ENCODE measurements at regions not wholly inside any gene's neighbourhood (a gene's known extent, or its start where the extent isn't known, plus 50 kb on each side); places are given as distances from the start of the nearest gene placed in this dataset.
A peak's percentile ranks its signal among the peaks of the same experiment; 100 is the strongest.

DNA sequence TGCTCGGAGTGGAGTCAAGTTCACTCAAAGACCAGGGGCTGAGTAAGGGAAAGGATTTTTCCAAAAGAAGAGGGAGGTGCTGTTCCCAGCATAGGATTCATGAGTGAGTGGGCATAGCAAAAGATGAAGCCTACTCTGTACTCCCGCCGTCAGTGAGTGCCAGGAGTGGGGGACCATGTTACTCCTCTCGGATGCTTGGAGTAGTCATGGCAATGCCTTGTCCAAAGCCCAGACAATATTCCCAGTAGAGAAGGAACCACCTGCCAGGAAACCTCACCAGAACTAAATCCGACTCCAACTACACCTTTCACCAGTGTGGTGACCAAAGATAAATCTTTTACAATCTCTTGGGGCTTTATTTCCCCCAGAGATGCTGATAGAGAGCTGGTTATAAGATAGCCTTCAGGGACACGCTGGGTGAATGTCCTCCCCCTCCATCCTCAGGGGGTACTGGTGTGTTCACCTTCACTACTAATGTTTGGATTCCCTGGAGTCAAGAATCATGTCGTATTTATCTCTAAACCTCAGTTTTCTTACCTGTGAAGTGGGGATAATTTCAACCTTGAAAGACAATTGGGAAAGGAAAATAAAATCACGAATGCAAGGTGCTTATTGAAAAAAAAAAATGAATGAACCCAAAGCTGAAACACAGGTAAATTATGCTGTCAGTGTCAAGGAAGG lies 165.2 kb downstream of the NSG2 start (continued):
- TF ChIP-seq, protein P1, sequence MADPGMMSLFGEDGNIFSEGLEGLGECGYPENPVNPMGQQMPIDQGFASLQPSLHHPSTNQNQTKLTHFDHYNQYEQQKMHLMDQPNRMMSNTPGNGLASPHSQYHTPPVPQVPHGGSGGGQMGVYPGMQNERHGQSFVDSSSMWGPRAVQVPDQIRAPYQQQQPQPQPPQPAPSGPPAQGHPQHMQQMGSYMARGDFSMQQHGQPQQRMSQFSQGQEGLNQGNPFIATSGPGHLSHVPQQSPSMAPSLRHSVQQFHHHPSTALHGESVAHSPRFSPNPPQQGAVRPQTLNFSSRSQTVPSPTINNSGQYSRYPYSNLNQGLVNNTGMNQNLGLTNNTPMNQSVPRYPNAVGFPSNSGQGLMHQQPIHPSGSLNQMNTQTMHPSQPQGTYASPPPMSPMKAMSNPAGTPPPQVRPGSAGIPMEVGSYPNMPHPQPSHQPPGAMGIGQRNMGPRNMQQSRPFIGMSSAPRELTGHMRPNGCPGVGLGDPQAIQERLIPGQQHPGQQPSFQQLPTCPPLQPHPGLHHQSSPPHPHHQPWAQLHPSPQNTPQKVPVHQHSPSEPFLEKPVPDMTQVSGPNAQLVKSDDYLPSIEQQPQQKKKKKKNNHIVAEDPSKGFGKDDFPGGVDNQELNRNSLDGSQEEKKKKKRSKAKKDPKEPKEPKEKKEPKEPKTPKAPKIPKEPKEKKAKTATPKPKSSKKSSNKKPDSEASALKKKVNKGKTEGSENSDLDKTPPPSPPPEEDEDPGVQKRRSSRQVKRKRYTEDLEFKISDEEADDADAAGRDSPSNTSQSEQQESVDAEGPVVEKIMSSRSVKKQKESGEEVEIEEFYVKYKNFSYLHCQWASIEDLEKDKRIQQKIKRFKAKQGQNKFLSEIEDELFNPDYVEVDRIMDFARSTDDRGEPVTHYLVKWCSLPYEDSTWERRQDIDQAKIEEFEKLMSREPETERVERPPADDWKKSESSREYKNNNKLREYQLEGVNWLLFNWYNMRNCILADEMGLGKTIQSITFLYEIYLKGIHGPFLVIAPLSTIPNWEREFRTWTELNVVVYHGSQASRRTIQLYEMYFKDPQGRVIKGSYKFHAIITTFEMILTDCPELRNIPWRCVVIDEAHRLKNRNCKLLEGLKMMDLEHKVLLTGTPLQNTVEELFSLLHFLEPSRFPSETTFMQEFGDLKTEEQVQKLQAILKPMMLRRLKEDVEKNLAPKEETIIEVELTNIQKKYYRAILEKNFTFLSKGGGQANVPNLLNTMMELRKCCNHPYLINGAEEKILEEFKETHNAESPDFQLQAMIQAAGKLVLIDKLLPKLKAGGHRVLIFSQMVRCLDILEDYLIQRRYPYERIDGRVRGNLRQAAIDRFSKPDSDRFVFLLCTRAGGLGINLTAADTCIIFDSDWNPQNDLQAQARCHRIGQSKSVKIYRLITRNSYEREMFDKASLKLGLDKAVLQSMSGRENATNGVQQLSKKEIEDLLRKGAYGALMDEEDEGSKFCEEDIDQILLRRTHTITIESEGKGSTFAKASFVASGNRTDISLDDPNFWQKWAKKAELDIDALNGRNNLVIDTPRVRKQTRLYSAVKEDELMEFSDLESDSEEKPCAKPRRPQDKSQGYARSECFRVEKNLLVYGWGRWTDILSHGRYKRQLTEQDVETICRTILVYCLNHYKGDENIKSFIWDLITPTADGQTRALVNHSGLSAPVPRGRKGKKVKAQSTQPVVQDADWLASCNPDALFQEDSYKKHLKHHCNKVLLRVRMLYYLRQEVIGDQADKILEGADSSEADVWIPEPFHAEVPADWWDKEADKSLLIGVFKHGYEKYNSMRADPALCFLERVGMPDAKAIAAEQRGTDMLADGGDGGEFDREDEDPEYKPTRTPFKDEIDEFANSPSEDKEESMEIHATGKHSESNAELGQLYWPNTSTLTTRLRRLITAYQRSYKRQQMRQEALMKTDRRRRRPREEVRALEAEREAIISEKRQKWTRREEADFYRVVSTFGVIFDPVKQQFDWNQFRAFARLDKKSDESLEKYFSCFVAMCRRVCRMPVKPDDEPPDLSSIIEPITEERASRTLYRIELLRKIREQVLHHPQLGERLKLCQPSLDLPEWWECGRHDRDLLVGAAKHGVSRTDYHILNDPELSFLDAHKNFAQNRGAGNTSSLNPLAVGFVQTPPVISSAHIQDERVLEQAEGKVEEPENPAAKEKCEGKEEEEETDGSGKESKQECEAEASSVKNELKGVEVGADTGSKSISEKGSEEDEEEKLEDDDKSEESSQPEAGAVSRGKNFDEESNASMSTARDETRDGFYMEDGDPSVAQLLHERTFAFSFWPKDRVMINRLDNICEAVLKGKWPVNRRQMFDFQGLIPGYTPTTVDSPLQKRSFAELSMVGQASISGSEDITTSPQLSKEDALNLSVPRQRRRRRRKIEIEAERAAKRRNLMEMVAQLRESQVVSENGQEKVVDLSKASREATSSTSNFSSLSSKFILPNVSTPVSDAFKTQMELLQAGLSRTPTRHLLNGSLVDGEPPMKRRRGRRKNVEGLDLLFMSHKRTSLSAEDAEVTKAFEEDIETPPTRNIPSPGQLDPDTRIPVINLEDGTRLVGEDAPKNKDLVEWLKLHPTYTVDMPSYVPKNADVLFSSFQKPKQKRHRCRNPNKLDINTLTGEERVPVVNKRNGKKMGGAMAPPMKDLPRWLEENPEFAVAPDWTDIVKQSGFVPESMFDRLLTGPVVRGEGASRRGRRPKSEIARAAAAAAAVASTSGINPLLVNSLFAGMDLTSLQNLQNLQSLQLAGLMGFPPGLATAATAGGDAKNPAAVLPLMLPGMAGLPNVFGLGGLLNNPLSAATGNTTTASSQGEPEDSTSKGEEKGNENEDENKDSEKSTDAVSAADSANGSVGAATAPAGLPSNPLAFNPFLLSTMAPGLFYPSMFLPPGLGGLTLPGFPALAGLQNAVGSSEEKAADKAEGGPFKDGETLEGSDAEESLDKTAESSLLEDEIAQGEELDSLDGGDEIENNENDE (IDR thresholded peaks at IDR 0.05; ENCODE audit: insufficient replicate concordance, low read length): no peak
- TF ChIP-seq HDAC2 (IDR thresholded peaks at IDR 0.05; ENCODE audit: borderline replicate concordance in 1 of 2, low read depth in 2 of 2, low read length in 2 of 2): peak in 1 of 2 experiments; percentile 61; a peak in 1 of 4 replicates
- no peak for TF ChIP-seq SP1 (IDR thresholded peaks at IDR 0.05; ENCODE audit: low read depth, low read length)
